ENCODE measurements at regions not wholly inside any gene's neighbourhood (a gene's known extent, or its start where the extent isn't known, plus 50 kb on each side); places are given as distances from the start of the nearest gene placed in this dataset.
"Not testable (repeated sequence)": the region's sequence is repeated elsewhere in the genome, so short reads cannot be mapped to it uniquely, and the experiment has no call there.

- no peak for DNase-seq (ENCODE audit: low read depth)
Observed at GRCh38 chr5:133881576-133882388, 86.6 kb downstream of the C5orf15 start.

- DNase-seq (ENCODE audit: low read depth): peak; percentile 12
Observed at GRCh38 chr5:133878236-133878555, 90.2 kb downstream of the C5orf15 start.

- DNase-seq (ENCODE audit: low read depth): no peak
Observed at GRCh38 chr5:133877351-133878235, 90.8 kb downstream of the C5orf15 start.

- no peak for DNase-seq (ENCODE audit: low read depth)
Observed at GRCh38 chr5:133876266-133876665, 92.2 kb downstream of the C5orf15 start.

- DNase-seq (ENCODE audit: low read depth): no peak
Observed at GRCh38 chr5:133875179-133875578, 93.2 kb downstream of the C5orf15 start.

- DNase-seq (ENCODE audit: low read depth): no peak
Observed at GRCh38 chr5:133873449-133873848, 95.0 kb downstream of the C5orf15 start.

GRCh38 chr5:133870661-133871060 is 97.8 kb downstream of the C5orf15 start:
- DNase-seq (ENCODE audit: low read depth): peak; percentile 94

- DNase-seq (ENCODE audit: low read depth): no peak
Observed at GRCh38 chr5:133869519-133870335, 98.7 kb downstream of the C5orf15 start.

GRCh38 chr5:133868946-133869518 is 99.4 kb downstream of the C5orf15 start:
- peak; percentile 51 for DNase-seq (ENCODE audit: low read depth)

GRCh38 chr5:133867851-133868545 is 100.4 kb downstream of the C5orf15 start:
- no peak for DNase-seq (ENCODE audit: low read depth)

- DNase-seq (ENCODE audit: low read depth): no peak
Observed at GRCh38 chr5:133867341-133867740, 101.1 kb downstream of the C5orf15 start.

GRCh38 chr5:133866903-133867245 is 101.6 kb downstream of the C5orf15 start:
- no peak for DNase-seq (ENCODE audit: low read depth)

- DNase-seq (ENCODE audit: low read depth): no peak
Observed at GRCh38 chr5:133866160-133866902, 102.1 kb downstream of the C5orf15 start.

- no peak for DNase-seq (ENCODE audit: low read depth)
Observed at GRCh38 chr5:133865113-133865512, 103.3 kb downstream of the C5orf15 start.

GRCh38 chr5:133864711-133865110 is 103.7 kb downstream of the C5orf15 start:
- no peak for DNase-seq (ENCODE audit: low read depth)

GRCh38 chr5:133863857-133864585 is 104.4 kb downstream of the C5orf15 start:
- DNase-seq (ENCODE audit: low read depth): no peak

- DNase-seq (ENCODE audit: low read depth): no peak
Observed at GRCh38 chr5:133861161-133861737, 107.2 kb downstream of the C5orf15 start.

GRCh38 chr5:133859073-133859472 is 109.4 kb downstream of the C5orf15 start:
- DNase-seq (ENCODE audit: low read depth): no peak

- not testable (repeated sequence) for DNase-seq (ENCODE audit: low read depth)
Observed at GRCh38 chr5:133857595-133858313, 110.7 kb downstream of the C5orf15 start.
